NCI-H510A (cell line): ENCODE measurements at regions not wholly inside any gene's neighbourhood (a gene's known extent, or its start where the extent isn't known, plus 50 kb on each side); places are given as distances from the start of the nearest gene placed in this dataset.

Experiments
- DNase-seq: peaks from one replicate; lab custom pipeline; 2025; lab: John Stamatoyannopoulos, UW

DNA sequence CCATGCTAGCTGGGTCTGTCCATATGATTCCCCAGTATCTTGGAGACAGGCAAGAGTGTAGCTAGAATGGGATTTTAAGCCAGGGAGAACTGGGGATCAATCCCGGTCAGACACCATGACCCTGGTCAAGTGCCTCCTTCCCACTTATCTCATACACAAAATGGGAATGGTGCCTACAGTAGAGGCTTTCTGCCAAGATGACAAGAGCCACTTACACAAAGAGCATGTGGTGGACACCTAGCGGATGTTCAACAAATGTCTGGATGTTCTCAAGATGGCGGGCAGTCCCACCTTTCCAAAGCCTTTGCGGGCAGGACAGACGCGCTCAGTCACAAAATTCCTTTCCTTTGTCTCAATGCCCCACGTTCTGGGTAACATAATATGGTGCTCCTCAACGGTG is 57.3 kb downstream of the MAF start:
- no peak for DNase-seq

DNA sequence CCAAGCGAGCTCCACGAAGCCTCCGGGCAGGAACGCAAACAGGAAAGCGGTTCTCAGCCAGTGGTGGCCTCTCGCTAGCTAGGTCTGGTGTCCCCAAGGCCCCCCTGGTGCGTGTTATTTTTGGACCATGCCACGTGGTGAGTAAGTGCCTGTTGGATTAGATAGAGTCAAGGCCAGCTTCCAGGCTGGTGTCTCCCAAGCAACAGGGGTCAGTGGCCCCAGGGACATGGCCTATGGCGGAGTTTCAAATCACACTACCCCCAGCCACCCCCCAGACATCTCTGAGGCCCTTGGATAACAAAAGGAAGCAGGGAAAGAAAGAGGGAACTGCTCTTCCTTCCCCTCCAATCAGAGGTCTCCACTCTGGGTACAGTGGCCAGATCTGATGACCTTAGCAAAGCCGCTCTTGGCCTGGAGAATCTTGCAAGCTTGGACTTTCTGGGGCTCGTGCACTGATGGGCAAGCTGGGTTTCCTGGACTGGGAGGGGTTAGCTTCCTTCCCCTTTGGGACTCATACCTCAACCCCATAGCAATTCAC is 58.2 kb downstream of the MAF start:
- DNase-seq, result no peak

DNA sequence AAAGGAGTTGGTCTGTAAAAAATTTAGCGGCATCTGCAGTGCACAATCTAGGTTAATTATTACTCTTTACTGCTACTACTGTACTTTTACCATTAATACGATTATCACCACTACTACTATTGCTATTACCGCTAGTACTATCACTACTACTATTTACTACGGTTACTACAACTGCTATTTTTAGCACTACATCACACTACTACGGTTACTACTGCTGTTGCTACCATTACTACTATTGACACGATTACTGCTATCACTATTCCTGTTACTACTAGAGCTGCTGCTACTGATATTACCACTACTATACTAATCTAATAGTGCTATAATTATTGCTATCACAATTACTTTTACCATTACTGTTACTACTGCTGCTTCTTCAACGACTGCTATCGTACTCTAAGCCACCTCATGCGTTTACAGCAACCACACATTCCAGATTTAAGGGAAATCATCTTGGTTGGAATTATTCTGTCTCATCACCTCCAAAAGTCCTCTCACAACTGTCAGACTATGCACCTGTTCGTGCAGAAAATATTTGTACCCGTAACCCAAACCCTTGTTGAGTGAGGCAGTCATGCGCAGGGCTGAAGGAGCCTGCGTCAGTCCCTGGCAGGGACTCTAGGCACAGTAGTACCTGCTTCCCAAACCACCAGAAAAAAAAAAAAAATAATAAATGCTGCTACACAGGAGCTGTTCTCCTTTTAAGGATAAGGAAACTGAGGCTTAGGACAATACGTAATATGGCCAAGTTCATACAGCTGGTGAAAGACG is 59.5 kb downstream of the MAF start:
- no peak for DNase-seq

DNA sequence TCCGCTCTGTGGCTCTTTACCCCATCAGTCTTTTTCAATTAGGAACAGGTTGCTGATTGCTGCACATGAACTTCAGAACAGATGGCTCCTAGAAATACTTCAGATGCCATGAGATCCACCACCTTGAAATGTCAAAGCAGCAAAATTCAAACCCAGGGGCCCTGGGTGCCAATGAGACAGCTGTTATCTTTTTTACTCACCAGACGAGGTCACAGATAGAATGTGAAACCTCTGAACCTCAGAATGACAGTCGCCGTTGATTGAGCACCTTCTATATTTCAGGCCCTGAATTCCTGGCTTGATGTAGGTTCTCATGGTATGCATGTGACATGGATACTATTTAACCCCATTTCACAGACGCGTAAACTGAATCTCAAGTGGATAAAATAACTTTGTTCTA is 63.0 kb downstream of the MAF start:
- DNase-seq, result no peak

DNA sequence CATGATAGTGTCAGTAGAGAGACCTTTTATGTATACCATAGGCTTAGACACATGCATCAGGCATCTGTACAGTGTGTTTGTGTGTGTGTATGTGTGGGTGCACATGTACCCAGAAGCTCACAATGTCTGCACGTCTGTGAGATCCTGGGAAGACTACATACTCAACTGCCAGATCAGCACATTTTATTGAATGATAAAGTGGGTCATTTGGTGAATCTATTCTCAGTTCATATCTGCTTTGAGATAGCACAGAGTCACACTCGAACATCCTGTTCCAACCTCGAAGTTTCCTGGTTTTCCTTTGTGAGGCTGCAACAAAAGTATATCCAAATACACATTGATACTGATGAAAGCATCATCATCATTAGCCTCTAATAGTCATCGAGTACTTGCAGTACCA is 63.6 kb downstream of the MAF start:
- no peak for DNase-seq

DNA sequence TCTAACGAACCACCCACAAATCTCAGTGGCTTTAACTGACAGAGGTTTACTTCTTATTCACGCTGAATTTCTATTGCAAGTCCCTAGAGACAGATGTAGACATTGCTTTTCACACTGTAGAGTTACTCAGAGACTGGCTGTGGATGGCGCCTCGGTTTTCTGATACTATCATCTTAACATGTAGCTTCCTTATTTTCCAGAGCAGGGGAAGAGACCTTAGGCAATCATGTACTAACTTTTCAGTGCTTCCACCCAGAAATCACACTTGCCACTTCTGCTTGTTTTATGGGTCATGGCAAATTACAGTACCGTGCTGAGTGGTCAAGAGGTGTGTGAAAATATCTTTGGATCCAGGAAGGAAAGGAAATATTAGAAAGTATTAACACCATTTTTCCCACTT is 65.4 kb downstream of the MAF start:
- no peak for DNase-seq

DNA sequence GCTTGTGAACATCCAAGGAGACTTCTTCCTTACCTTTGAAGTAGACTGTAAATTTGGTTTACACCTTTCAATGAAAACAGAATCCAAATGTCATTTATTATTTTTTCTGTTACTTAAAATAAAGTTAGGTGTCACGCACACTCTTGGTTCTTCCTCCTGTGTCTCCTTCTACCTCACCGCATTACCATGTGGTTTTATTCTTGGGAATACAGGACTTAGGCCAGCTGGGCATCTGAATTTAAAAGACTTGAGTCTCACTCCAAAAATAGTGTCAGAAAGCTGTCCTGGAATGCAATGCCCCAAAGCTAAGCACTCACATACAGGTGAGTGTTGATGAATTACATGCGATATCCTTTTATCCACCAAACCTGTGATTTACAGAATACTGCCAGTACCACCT is 66.4 kb downstream of the MAF start:
- no peak for DNase-seq

DNA sequence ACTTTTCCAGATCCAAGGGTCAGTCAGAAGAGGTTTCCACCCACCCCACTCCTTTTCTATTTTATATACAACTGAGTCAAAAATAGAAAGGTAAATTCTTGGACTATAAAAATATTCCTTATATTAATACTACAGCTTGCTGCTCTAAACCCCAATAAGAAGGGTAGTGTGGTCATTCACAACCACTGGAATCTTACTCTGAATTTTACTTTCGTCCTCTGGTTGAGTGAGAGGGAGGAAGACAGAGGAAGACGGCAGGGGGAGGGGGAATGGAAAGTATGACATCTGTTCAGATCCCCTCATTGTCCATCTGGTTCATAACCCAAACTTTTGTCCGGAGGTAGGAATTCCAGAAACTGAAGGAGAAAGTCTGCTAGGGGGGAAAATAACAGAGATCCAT is 67.2 kb downstream of the MAF start:
- no peak for DNase-seq

DNA sequence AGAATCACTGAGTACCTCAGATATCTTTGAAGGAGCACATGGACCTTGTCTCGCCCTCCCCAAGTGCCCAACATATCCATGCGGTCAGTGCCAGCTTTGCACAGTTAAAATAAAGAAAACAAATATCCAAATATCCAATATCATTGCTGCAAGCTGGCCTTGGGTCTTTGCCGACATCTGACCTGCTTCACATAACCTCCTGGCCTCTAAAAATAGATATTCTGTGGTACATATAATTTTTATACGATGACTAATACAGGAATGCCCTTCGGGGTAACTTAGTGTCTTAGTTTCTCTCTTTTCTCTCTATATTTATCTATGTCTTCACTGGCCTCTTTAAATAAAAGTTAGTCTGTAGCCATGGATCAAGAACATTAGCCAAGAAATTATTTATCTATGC is 67.8 kb downstream of the MAF start:
- DNase-seq, result no peak

DNA sequence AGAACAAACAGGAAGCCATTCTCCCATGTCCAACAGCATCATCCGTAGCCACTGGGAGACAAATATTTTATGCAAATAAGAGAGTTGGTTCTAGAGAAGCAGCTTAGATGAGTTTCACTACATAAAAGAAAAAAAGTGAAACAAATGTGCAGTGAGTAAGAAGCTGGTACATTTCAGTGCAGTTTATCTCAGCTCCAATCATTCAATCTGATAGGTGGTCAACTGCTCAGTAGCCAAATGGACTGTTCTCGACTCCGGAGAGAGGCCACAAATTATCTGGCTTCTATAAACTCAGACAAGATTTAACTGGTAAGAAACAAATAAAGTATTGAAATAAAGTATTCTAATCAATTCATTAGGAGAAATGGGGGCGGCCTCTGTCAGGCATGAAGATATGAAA is 68.3 kb downstream of the MAF start:
- DNase-seq, result no peak

DNA sequence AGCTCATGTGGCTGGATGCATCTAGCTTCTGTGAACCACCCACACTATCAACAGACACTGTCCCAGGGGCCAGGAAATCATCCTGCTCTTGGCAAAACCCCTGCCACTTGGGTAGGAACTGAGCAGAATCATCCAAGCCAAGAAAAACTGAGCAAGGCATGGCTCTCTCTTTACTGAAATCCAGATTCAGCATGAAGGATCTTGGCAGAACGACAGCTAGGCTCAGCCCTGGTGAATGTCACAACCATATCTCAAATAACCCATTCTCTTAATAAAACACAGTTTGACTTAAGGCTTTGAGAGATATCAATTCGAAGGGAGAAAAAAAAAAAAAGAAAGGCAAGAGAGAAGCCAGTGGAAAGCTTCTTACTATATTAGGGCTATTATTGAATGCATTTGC is 72.2 kb downstream of the MAF start:
- DNase-seq, result no peak

DNA sequence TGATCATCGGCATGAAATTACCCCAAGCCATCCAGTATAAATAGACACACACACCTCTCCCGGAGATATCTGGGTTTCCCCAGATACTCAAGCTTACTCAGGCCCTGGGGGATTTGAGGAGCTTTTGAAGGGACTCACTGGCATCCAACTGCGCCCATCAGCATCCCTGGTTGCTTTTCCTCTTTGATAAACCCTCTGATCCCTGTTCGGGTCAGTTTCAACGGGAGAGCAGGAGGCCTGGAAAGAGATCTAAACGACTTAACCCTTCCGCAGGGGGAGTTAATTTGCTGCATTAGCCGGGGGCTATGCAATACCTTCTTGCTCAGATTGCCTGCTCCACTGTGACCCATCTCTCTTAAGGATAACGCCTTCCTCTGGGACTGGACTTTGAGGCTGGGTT is 76.6 kb downstream of the MAF start:
- DNase-seq, result no peak

DNA sequence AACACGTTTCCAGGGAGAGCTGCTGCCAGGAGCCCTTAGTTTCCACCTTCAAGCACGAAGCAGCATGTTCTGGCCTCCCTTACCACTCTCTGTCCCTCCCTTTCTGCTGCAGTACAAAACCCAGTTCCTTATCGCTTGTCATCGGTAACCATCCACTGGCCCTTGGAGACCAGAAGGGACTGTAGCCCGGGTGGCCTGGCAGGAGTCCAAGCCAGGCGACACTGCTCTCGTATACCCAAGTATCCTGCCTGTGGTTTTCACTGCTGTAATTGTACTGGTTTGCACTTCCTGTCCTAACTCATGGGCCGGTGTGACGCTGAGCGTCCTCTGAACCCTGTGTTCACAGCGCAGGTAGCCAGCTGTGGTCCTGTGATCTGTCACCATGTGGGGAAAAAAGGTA is 81.1 kb downstream of the MAF start:
- peak; percentile 37 for DNase-seq

DNA sequence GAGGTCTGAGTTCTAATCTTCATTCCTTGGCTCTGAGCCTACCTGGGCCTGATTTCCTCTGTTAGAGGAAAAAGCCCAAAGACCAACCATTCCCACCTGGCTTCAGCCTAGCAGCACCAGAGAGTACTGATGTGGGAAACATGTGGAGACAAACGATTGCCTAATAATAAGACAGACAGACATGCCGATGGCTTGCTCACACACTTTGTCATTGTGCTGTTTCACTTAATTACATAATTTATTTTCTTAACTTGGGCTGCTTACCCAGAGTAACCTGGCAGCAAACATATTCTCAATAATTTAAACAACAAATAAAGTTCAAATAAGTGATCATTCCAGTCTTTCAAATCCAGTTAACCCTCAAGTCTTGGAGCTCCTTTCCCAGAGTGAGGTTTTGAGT is 83.4 kb downstream of the MAF start:
- DNase-seq, result no peak

DNA sequence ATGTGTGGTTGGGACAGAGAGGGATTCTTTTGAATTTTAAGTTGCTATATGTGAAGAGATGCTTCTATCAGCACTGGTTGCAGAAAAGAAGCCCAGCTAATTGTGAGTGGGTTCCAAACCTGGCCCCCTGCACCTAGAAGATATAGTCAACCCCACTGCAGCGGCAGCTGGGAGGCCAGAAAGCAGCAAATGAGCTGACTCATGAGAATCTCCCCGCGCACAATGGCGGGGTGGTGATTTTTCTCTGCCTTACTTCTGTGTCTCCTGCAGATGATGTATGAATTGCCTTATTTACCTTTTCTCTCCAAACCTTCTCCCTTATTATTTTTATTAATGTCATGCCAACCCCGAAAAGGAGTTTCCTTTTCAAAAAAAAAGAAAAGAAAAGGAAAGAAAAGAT is 89.7 kb downstream of the MAF start:
- DNase-seq, result no peak

DNA sequence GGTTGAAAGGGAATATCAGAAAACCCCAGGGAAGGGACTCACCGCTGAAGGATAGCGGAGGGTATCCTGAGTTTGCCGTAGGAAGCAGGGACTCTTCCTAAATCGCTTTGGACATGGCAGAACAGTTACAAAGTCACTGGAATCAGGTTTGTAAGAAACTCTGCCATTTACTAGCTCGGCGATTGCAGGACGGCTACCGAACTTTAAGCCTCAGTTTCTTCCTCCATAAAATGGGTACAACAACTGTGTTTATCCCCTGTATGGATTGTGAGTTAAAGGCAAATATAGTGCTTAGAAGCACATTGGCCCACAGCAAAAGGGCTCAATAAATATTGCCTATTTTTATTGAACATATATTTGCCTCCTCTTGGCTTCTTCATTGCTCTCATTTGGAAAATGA is 90.6 kb downstream of the MAF start:
- DNase-seq, result no peak

DNA sequence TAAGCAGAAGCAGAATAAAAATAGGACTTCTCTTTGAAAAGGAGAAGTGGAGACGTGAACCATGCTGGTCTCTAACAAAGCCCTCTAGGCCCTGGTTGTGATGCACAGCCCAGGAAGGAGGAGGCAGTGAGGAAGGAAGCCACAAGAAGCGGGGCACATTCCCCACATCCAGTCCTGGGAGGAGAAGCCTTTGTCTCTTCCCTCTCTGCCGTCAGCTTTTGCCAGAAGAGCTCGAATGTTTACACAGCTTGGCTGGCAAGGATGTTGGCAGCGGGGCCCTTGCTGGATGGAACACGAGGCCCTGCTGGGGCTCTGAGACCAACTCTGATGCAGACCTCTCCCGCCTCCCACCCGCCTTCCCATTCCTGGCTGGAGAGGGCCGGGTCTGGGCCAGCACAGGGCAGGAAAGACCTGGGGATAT is 91.3 kb downstream of the MAF start:
- peak; percentile 48 for DNase-seq

DNA sequence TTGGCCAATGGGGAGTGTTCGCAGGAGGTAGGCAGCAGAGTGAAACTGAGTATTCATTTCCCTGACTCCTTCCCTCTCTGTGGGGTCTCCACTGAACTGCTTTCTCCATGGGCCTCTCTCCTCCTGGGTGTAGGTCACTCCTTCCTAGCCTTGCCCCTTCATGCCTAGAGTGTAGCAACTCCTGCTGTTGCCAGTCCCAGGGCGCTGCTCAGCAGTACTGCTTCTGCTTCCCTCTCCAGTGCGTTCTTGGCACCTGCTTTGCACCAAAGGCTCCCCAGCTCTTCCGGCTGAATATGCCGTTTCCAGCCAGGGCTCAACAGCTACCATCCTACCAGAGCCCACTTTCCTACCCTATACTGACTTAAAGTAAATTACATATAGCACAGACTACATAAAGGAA is 92.2 kb downstream of the MAF start:
- no peak for DNase-seq

DNA sequence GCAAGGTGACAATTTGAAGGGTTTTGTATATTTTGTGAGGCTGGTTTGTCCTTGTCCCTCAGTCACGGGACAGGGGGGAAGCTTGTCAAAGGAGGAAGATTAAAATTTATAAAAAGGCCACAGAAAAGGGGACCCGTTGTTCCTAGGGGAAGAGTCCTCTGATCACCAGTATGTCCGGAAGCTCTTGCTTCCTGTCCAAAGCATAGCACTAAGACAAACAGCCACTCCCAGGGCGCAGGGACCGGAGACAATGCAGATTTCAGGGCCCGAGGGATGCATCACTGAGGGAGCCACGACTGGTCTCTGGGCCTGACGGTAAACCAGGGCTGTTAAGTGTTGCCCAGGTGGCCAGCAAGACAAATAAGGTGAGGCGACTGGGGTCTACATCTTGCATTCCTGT is 95.2 kb downstream of the MAF start:
- DNase-seq, result no peak

DNA sequence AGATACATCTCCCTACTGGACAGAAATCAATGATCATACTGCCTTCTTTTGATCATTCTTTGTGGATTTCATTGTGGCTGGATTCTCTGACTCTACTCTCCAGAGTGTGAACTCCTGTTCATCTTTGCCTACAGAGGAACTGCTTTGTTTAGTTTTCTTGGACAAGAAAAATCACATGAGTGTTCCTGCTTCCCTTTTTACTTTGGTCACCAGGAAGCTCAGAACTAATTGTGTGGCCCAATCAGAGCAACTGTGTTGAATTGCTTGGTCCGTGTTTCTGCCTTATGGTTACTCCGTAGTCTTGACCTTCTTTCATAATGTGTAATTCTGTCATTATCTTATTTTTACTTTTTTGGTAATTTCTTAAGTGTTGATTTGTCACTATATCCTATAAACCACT is 97.0 kb downstream of the MAF start:
- DNase-seq, result no peak

DNA sequence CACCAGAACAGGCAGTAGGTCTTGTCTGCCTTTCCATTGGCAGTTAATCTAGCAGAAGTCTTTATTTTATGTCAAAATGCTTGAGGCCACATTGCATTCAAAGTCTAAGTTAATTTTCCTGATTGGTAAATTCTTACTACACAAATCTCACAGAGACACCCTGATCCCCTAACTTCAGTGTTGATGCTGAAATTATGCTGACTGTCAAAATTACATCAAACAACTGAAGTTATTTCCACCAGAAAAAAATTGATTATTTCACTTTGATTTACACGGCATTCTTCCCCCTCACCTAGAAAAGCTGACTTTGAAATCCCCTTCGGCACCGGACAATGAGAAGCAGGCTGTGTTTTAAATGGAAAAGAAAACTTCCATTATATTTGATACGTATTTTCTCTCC is 99.1 kb downstream of the MAF start:
- DNase-seq, result no peak

DNA sequence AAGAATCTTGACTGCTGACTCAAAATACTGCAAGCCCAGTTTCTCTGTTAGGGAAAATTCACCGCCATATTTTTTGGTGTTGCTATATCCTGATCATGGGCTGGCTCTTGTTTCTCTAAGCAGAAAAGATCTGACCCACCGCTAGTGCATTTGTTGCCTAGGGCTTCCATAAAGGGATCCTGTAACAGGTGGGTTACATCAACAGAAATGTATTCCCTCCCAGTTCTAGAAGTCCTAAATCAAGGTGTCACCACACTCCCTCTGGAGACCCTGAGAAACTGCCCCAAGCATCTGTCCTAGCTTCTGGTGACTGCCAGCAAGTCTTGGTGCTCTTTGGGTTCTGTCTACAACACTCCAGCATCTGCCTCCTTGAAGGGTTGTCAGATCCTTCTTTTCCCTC is 99.7 kb downstream of the MAF start:
- DNase-seq, result no peak

DNA sequence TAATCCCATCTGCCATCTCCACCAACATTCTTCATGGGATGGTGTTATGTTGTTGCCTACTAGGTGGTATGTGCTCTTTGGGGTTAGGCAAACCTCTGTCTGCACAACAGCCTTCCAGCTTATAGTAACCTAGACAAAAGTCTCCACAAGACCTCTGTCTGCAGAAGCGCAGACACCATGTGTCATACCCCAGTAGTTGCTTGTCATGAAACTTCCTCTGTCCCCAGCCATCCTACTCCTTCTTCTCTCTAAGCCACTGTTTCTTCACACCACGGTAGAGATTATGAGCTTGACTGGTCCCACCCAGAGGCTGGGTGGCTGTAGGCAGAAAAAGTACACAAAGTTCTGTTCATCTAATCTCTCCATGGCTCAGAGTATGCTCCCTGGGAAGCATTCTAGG is 100.3 kb downstream of the MAF start:
- DNase-seq, result no peak

DNA sequence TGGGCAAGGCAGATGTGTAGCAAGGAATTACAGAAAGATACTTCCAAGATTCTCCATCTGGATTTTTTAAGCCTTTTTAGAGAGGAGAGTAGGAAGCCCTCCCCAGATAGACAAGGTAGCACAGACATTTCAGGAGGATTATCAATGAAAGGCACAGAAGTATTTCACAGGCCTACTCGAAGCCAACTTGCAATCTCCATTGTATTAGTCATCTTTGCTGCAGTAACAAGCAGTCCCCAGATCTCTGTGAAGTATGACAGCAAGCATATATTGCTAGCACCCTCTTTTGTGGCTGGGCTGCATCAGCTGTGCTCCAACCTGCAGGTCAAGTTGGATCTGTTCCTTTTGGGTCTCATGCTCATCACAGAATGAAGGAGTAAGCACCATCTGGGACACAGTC is 101.6 kb downstream of the MAF start:
- no peak for DNase-seq
